ENCODE measurements at regions not wholly inside any gene's neighbourhood (a gene's known extent, or its start where the extent isn't known, plus 50 kb on each side); places are given as distances from the start of the nearest gene placed in this dataset.
"Not testable (repeated sequence)": the region's sequence is repeated elsewhere in the genome, so short reads cannot be mapped to it uniquely, and the experiment has no call there.

GRCh38 chr3:150237490-150237889 is 170.6 kb upstream of the TSC22D2 start:
- no peaks in the 10 kb centered on the region for H3K27me3 Mint-ChIP-seq (ENCODE audit: low read depth)
- H3K36me3 Mint-ChIP-seq (ENCODE audit: low read depth) = no peaks in the 10 kb centered on the region
- H3K9me3 Mint-ChIP-seq = no peaks in the 10 kb centered on the region
- TF ChIP-seq CTCF (IDR thresholded peaks at IDR 0.05; ENCODE audit: unreplicated experiment in 3 of 3) = no peak
- peaks cover 61% of the 10 kb centered on the region for H3K4me1 Mint-ChIP-seq
- H3K4me3 Mint-ChIP-seq = no peak overlapping the region
- H3K27ac Mint-ChIP-seq = peak overlapping the region in 2 of 3 experiments; percentile 20 to 71

GRCh38 chr3:150236316-150237082 is 171.6 kb upstream of the TSC22D2 start:
- Mint-ChIP-seq H3K36me3 (ENCODE audit: low read depth) (no peaks in the 10 kb centered on the region), H3K9me3 (no peaks in the 10 kb centered on the region), H3K4me3 (no peak overlapping the region), H3K4me1 (peaks cover 51% of the 10 kb centered on the region), H3K27ac (peak overlapping the region; percentile 79 to 87 (median 83)), H3K27me3 (ENCODE audit: low read depth) (no peaks in the 10 kb centered on the region)
- TF ChIP-seq CTCF (IDR thresholded peaks at IDR 0.05; ENCODE audit: unreplicated experiment in 3 of 3) = no peak

GRCh38 chr3:150235799-150236198 is 172.3 kb upstream of the TSC22D2 start:
- Mint-ChIP-seq H3K36me3 (ENCODE audit: low read depth) (no peaks in the 10 kb centered on the region), H3K4me3 (no peak overlapping the region), H3K9me3 (no peaks in the 10 kb centered on the region), H3K4me1 (peaks cover 48% of the 10 kb centered on the region), H3K27me3 (ENCODE audit: low read depth) (no peaks in the 10 kb centered on the region), H3K27ac (peak overlapping the region; percentile 79 to 87 (median 83))
- TF ChIP-seq CTCF (IDR thresholded peaks at IDR 0.05; ENCODE audit: unreplicated experiment in 3 of 3) = no peak

DNA sequence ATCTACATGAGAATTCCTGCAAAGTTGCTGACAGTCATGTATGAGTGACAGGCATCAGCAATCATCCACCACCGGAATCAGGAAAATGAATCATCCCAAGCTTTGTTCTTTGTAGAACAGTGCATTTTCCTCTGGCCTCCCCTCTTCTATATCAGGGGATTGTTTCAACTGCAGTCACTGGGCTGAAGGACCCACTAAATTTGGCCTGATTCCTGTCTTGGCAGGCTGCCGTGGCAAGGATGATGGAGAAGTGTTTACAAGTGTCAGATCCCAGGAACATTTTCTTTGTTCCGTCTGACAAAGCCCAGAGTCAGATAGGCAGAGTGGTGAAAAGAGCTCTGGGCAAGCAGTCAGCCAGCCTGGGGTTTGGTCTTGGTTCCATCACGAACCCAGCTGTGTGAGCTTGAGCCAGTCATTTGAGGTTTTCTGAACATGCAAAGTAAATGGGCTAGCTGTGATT is 175.1 kb upstream of the TSC22D2 start:
- no peak for TF ChIP-seq CTCF (IDR thresholded peaks at IDR 0.05; ENCODE audit: unreplicated experiment in 3 of 3)
- no peaks in the 10 kb centered on the region for H3K36me3 Mint-ChIP-seq (ENCODE audit: low read depth)
- peak overlapping the region in 2 of 3 experiments; percentile 11 to 25 for H3K27ac Mint-ChIP-seq
- no peak overlapping the region for H3K4me3 Mint-ChIP-seq
- H3K9me3 Mint-ChIP-seq = no peaks in the 10 kb centered on the region
- no peaks in the 10 kb centered on the region for H3K27me3 Mint-ChIP-seq (ENCODE audit: low read depth)
- peaks cover 27% of the 10 kb centered on the region for H3K4me1 Mint-ChIP-seq

DNA sequence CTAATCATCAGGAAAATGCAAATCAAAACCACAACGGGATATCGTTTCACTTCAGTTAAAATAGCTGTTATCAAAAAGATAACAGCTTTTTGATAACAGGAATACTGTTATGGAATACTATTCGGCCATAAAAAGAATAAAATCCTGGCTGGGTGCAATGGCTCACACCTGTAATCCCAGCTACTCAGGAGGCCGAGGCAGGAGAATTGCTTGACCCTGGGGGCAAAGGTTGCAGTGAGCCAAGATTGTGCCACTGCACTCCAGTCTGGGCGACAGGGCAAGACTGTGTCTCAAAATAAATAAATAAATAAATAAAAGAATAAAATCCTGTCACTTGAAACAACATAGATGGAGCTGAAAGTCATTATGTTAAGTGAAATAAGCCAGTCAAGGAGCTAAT is 178.1 kb upstream of the TSC22D2 start:
- H3K4me1 Mint-ChIP-seq = peaks cover 9% of the 10 kb centered on the region
- TF ChIP-seq CTCF (IDR thresholded peaks at IDR 0.05; ENCODE audit: unreplicated experiment in 3 of 3) = no peak
- H3K9me3 Mint-ChIP-seq = no peaks in the 10 kb centered on the region
- H3K36me3 Mint-ChIP-seq (ENCODE audit: low read depth) = no peaks in the 10 kb centered on the region
- peaks cover 10% of the 10 kb centered on the region for H3K27me3 Mint-ChIP-seq (ENCODE audit: low read depth)
- H3K4me3 Mint-ChIP-seq = no peak overlapping the region
- H3K27ac Mint-ChIP-seq = no peak overlapping the region

- H3K36me3 Mint-ChIP-seq (ENCODE audit: low read depth); H3K27ac Mint-ChIP-seq; H3K4me3 Mint-ChIP-seq; H3K4me1 Mint-ChIP-seq; H3K9me3 Mint-ChIP-seq: not testable (repeated sequence)
- H3K27me3 Mint-ChIP-seq (ENCODE audit: low read depth) = peaks cover 15% of the 10 kb centered on the region
These were observed 179.5 kb upstream of the TSC22D2 start for GRCh38 chr3:150228626-150229025.
